Upper lobe of left lung (tissue), 4 donors: ENCODE measurements at regions not wholly inside any gene's neighbourhood (a gene's known extent, or its start where the extent isn't known, plus 50 kb on each side); places are given as distances from the start of the nearest gene placed in this dataset.

Experiments
- CTCF ChIP-seq, 6 experiments: fragments of 450-650 bp in 4 of 6; fragments of 200-600 bp in 2 of 6; sonication (generic) in 2 of 6; IDR thresholded peaks; one replicate each; pipeline ENCODE4 v1.5.1; 2016 to 2019; ENCODE audit warnings: antibody characterized with exemption in 6 of 6
- EP300 ChIP-seq, 4 donors: sonication (generic); formaldehyde crosslinking; IDR thresholded peaks; one replicate each; pipeline ENCODE4 v1.5.1; 2017; ENCODE audit warnings: antibody characterized with exemption in 4 of 4, control low read depth in 2 of 4
- POLR2A ChIP-seq, 4 donors: fragments of 450-650 bp; IDR thresholded peaks; one replicate each; pipeline ENCODE4 v1.5.1; 2016 to 2017; ENCODE audit warnings: antibody characterized with exemption in 4 of 4, mild to moderate bottlenecking in 2 of 4
- POLR2AphosphoS5 ChIP-seq, 2 donors: sonication (generic); formaldehyde crosslinking; IDR thresholded peaks; one replicate each; pipeline ENCODE4 v1.5.1; 2017; ENCODE audit warnings: antibody characterized with exemption in 2 of 2

DNA sequence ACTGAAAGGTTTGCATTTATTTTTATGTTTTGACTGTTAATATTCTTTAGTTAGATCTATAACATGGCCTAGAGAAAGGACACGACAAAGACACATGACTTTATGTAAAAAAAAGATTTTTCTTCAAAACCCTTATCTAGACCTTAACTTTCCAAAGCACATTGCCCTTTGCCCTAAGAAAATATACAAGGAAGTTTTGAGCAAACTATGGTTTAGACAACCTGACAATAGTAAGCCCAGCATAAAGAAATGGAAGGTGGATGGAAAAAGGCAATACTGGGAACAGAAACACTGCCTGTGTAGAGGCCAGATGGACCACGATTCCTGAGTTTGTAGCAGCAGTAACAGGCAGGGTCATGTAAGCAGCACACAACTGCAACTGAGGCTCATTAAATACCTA lies 724.0 kb downstream of the GALC start:
- TF ChIP-seq CTCF (IDR thresholded peaks at IDR 0.05) (no peak), POLR2AphosphoS5 (IDR thresholded peaks at IDR 0.05) (no peak), EP300 (IDR thresholded peaks at IDR 0.05) (no peak), POLR2A (IDR thresholded peaks at IDR 0.05) (no peak)
